H1 (cell line): ENCODE measurements at regions not wholly inside any gene's neighbourhood (a gene's known extent, or its start where the extent isn't known, plus 50 kb on each side); places are given as distances from the start of the nearest gene placed in this dataset.

Experiments
- CTCF ChIA-PET: fragments of 300-600 bp; sonication (Branson Sonifier 250); formaldehyde crosslinking; loops from one replicate; lab custom pipeline; 2021; ENCODE audit not compliant: partially characterized antibody; lab: Charles Lee
- POLR2A ChIA-PET: fragments of 300-600 bp; sonication (Branson Sonifier 250); formaldehyde crosslinking; loops from one replicate; lab custom pipeline; 2021; ENCODE audit warnings: inconsistent platforms; ENCODE audit not compliant: partially characterized antibody; lab: Charles Lee
- DNase-seq, 2 experiments: peaks; one replicate each; pipeline versions ENCODE4 v3.0.0 to v3.0.0-alpha.2; 2010 to 2022; ENCODE audit warnings: low spot score in 2 of 2, low read depth in 1 of 2, mixed read lengths in 1 of 2
- FAIRE-seq: peaks from 2 replicates; lab custom pipeline; 2011; peaks lifted over from hg19 to GRCh38; lab: Jason Lieb, UNC
- H2AFZ ChIP-seq: 2 replicates; pipeline ENCODE4 v1.8.1; 2012; ENCODE audit warnings: low read length, inconsistent platforms
- H2AK5ac ChIP-seq: 2 replicates; pipeline ENCODE4 v1.6.1; 2013; ENCODE audit warnings: low read depth, low read length
- H2BK120ac ChIP-seq: replicated peaks from 2 replicates; pipeline ENCODE3; 2013; ENCODE audit warnings: low read depth, low read length, inconsistent platforms
- H2BK12ac ChIP-seq: 2 replicates; pipeline ENCODE4 v1.6.1; 2013; ENCODE audit warnings: low read depth, low read length
- H2BK15ac ChIP-seq: 2 replicates; pipeline ENCODE4 v1.6.1; 2013; ENCODE audit warnings: low read length
- H2BK20ac ChIP-seq: 2 replicates; pipeline ENCODE4 v1.6.1; 2013; ENCODE audit warnings: low read length
- H2BK5ac ChIP-seq: 2 replicates; pipeline ENCODE4 v1.6.1; 2013; ENCODE audit warnings: low read depth, low read length
- H3K14ac ChIP-seq: 2 replicates; pipeline ENCODE4 v1.6.1; 2013; ENCODE audit warnings: inconsistent platforms; ENCODE audit not compliant: insufficient read length
- H3K18ac ChIP-seq: 2 replicates; pipeline ENCODE4 v1.6.1; 2013; ENCODE audit warnings: low read length; ENCODE audit errors: extremely low read depth
- H3K23ac ChIP-seq: 2 replicates; pipeline ENCODE4 v1.6.1; 2013; ENCODE audit warnings: inconsistent platforms; ENCODE audit not compliant: insufficient read length
- H3K23me2 ChIP-seq: 2 replicates; pipeline ENCODE4 v1.6.1; 2013; ENCODE audit warnings: low read depth, low read length
- H3K27ac ChIP-seq: 2 replicates; pipeline ENCODE4 v1.6.1; 2011; ENCODE audit warnings: low read depth, low read length, inconsistent platforms
- H3K27me3 ChIP-seq, 4 experiments: replicated peaks in 1 of 4; 1 replicate in 1 of 4; 2 replicates in 3 of 4; pipeline versions ENCODE4 v1.6.1 to v1.8.1; 2011 to 2013; ENCODE audit warnings: low read length in 3 of 4, mild to moderate bottlenecking in 3 of 4, inconsistent platforms in 2 of 4, mixed read lengths in 2 of 4, moderate library complexity in 1 of 4; ENCODE audit not compliant: control insufficient read depth in 3 of 4, insufficient read depth in 3 of 4; ENCODE audit errors: extremely low read depth in 1 of 4
- H3K36me3 ChIP-seq, 4 experiments: 2 replicates each; pipeline versions ENCODE4 v1.6.1 to v1.8.1; 2011 to 2013; ENCODE audit warnings: mild to moderate bottlenecking in 4 of 4, low read length in 3 of 4, moderate library complexity in 2 of 4, control low read depth in 1 of 4, inconsistent platforms in 1 of 4; ENCODE audit not compliant: insufficient read depth in 4 of 4, control insufficient read depth in 2 of 4
- H3K4ac ChIP-seq: replicated peaks from 2 replicates; pipeline ENCODE3; 2013; ENCODE audit warnings: low read length, low read depth, mixed read lengths, inconsistent platforms; ENCODE audit not compliant: insufficient read length
- H3K4me1 ChIP-seq, 4 experiments: replicated peaks in 1 of 4; 1 replicate in 1 of 4; 2 replicates in 3 of 4; pipeline versions ENCODE4 v1.6.1 to v1.8.1; 2011 to 2013; ENCODE audit warnings: low read length in 3 of 4, inconsistent platforms in 2 of 4, mixed read lengths in 1 of 4; ENCODE audit not compliant: insufficient read depth in 4 of 4, control insufficient read depth in 3 of 4
- H3K4me2 ChIP-seq, 2 experiments: 2 replicates each; pipeline versions ENCODE4 v1.6.1 to v1.8.1; 2011 to 2013; ENCODE audit warnings: low read depth in 2 of 2, low read length in 2 of 2, control low read depth in 1 of 2, inconsistent platforms in 1 of 2, mild to moderate bottlenecking in 1 of 2; ENCODE audit not compliant: insufficient read depth in 1 of 2
- H3K4me3 ChIP-seq, 4 experiments: fragments of 200-600, 300-600 bp in 1 of 4; sonication (generic), shearing (Covaris generic), sonication (Bioruptor Twin) in 1 of 4; 2 replicates each; pipeline versions ENCODE4 v1.5.1 to v1.8.1; 2011 to 2016; ENCODE audit warnings: low read length in 4 of 4, low read depth in 3 of 4, control low read depth in 2 of 4, inconsistent platforms in 2 of 4, mild to moderate bottlenecking in 2 of 4, mixed read lengths in 1 of 4, moderate library complexity in 1 of 4; ENCODE audit not compliant: insufficient read depth in 2 of 4; ENCODE audit errors: extremely low read depth in 1 of 4
- H3K56ac ChIP-seq: replicated peaks from 2 replicates; pipeline ENCODE3; 2013; ENCODE audit warnings: low read depth, mild to moderate bottlenecking, mixed read lengths, low read length, inconsistent platforms; ENCODE audit not compliant: insufficient read length
- H3K79me1 ChIP-seq: 2 replicates; pipeline ENCODE4 v1.6.1; 2013; ENCODE audit warnings: low read depth, low read length, control low read depth
- H3K79me2 ChIP-seq, 2 experiments: 2 replicates each; pipeline versions ENCODE4 v1.6.1 to v1.8.1; 2012 to 2013; ENCODE audit warnings: low read length in 2 of 2, mild to moderate bottlenecking in 2 of 2, inconsistent platforms in 1 of 2; ENCODE audit not compliant: insufficient read depth in 2 of 2, control insufficient read depth in 1 of 2
- H3K9ac ChIP-seq, 4 experiments: replicated peaks in 1 of 4; 1 replicate in 1 of 4; 2 replicates in 3 of 4; pipeline versions ENCODE4 v1.6.1 to v1.8.1; 2011 to 2013; ENCODE audit warnings: low read depth in 3 of 4, low read length in 3 of 4, control low read depth in 2 of 4, mild to moderate bottlenecking in 2 of 4, moderate library complexity in 2 of 4, inconsistent platforms in 1 of 4; ENCODE audit errors: extremely low read depth in 1 of 4
- H3K9me3 ChIP-seq, 2 experiments: 2 replicates each; pipeline versions ENCODE4 v1.6.1 to v1.8.1; 2012 to 2013; ENCODE audit warnings: mild to moderate bottlenecking in 2 of 2, moderate library complexity in 2 of 2, control low read depth in 1 of 2, inconsistent platforms in 1 of 2, low read depth in 1 of 2, low read length in 1 of 2, mixed read lengths in 1 of 2; ENCODE audit not compliant: insufficient read depth in 2 of 2
- H4K20me1 ChIP-seq, 2 experiments: replicated peaks in 1 of 2; 2 replicates each; pipeline versions ENCODE3 to v1.8.1; 2011 to 2013; ENCODE audit warnings: inconsistent platforms in 2 of 2, low read length in 2 of 2, mild to moderate bottlenecking in 1 of 2; ENCODE audit not compliant: insufficient read depth in 2 of 2, control insufficient read depth in 1 of 2
- H4K5ac ChIP-seq: 2 replicates; pipeline ENCODE4 v1.6.1; 2013; ENCODE audit warnings: low read length, low read depth, mixed read lengths, inconsistent platforms; ENCODE audit not compliant: insufficient read length
- H4K8ac ChIP-seq: 2 replicates; pipeline ENCODE4 v1.8.0; 2013; ENCODE audit warnings: mild to moderate bottlenecking, moderate library complexity, low read length, inconsistent platforms; ENCODE audit not compliant: insufficient read depth; ENCODE audit errors: extremely low read depth
- H4K91ac ChIP-seq: replicated peaks from 2 replicates; pipeline ENCODE3; 2013; ENCODE audit warnings: low read length, mixed read lengths, inconsistent platforms; ENCODE audit not compliant: insufficient read length
- BACH1 ChIP-seq: IDR thresholded peaks from 2 replicates; pipeline ENCODE4 v1.6.1; 2012; ENCODE audit warnings: low read length, improper control_type of control experiment
- CEBPB ChIP-seq: IDR thresholded peaks from 2 replicates; pipeline ENCODE4 v1.6.1; 2012; ENCODE audit warnings: low read depth, low read length
- CREB1 ChIP-seq: IDR thresholded peaks from 2 replicates; pipeline ENCODE4 v1.6.1; 2012; ENCODE audit warnings: inconsistent platforms
- CTBP2 ChIP-seq: IDR thresholded peaks from 2 replicates; pipeline ENCODE4 v1.7.0; 2011; ENCODE audit warnings: borderline replicate concordance, mild to moderate bottlenecking, moderate library complexity, mixed read lengths, low read length; ENCODE audit not compliant: insufficient read depth, insufficient read length
- EGR1 ChIP-seq: IDR thresholded peaks from 2 replicates; pipeline ENCODE4 v1.6.1; 2011; ENCODE audit warnings: low read depth, low read length, borderline replicate concordance
- JUN ChIP-seq: IDR thresholded peaks from 2 replicates; pipeline ENCODE4 v1.6.1; 2011; ENCODE audit warnings: low read depth, mild to moderate bottlenecking, improper control_type of control experiment, low read length
- NANOG ChIP-seq: IDR thresholded peaks from 2 replicates; pipeline ENCODE4 v1.6.1; 2011; ENCODE audit warnings: low read length, low read depth, mild to moderate bottlenecking, inconsistent platforms; ENCODE audit not compliant: insufficient read depth, poor library complexity, severe bottlenecking
- RFX5 ChIP-seq: IDR thresholded peaks from 2 replicates; pipeline ENCODE4 v1.6.1; 2011; ENCODE audit warnings: low read depth, low read length, improper control_type of control experiment, borderline replicate concordance
- SP1 ChIP-seq: IDR thresholded peaks from 2 replicates; pipeline ENCODE4 v1.6.1; 2011; ENCODE audit warnings: low read depth, low read length
- TCF12 ChIP-seq: IDR thresholded peaks from 2 replicates; pipeline ENCODE4 v1.6.1; 2011; ENCODE audit warnings: low read depth, mild to moderate bottlenecking, low read length
- WGBS, 2 experiments: shearing (Covaris generic) in 1 of 2; methylation state at CpG; one replicate each; pipeline versions ENCODE4 v1.1.6 to v1.1.7; 2013 to 2015; ENCODE audit warnings: low lambda C conversion rate in 2 of 2, mixed read lengths in 2 of 2, inconsistent platforms in 1 of 2, low coverage in 1 of 2, missing lambda C conversion rate in 1 of 2; ENCODE audit not compliant: insufficient replicate concordance in 2 of 2, insufficient coverage in 1 of 2, insufficient read length in 1 of 2; ENCODE audit errors: extremely low coverage in 1 of 2, missing lambda C conversion rate in 1 of 2; 5-methylcytosine and 5-hydroxymethylcytosine counted together

GRCh38 chr14:101004176-101004575 lies 100.7 kb upstream of the RTL1 start:
- FAIRE-seq (no peak), DNase-seq (no peak)
- no peak overlapping the region for H3K56ac ChIP-seq
- H2AFZ ChIP-seq: no peak overlapping the region
- no peak overlapping the region for H2BK120ac ChIP-seq
- no peak overlapping the region for H2BK12ac ChIP-seq
- H2BK20ac ChIP-seq: no peak overlapping the region
- H3K79me2 ChIP-seq: no peaks in the 10 kb centered on the region
- no peak overlapping the region for H3K9ac ChIP-seq
- no peak overlapping the region for H3K14ac ChIP-seq
- H2BK5ac ChIP-seq: no peak overlapping the region
- no peaks in the 10 kb centered on the region for H3K9me3 ChIP-seq
- no peaks in the 10 kb centered on the region for H3K4me1 ChIP-seq
- no peak overlapping the region for H2BK15ac ChIP-seq
- no peak overlapping the region for H2AK5ac ChIP-seq
- CTCF ChIA-PET: no interaction called here
- H3K23me2 ChIP-seq: no peaks in the 10 kb centered on the region
- H3K27me3 ChIP-seq: no peaks in the 10 kb centered on the region
- H3K36me3 ChIP-seq: no peaks in the 10 kb centered on the region
- no peak overlapping the region for H4K8ac ChIP-seq
- no peaks in the 10 kb centered on the region for H3K79me1 ChIP-seq
- WGBS, 2 experiments: 82% methylated on average over 9 of the region's 9 CpGs; no CpG with 5 or more reads in 1 of the 2 experiments
- no peak overlapping the region for H4K5ac ChIP-seq
- no peak overlapping the region for H3K4me2 ChIP-seq
- no peak overlapping the region for H3K27ac ChIP-seq
- H3K4ac ChIP-seq: no peak overlapping the region
- H4K20me1 ChIP-seq: no peaks in the 10 kb centered on the region
- no peak for TF ChIP-seq BACH1
- TF ChIP-seq CEBPB: no peak
- no peak for TF ChIP-seq NANOG
- TF ChIP-seq CREB1: no peak
- no peak for TF ChIP-seq RFX5
- no peak for TF ChIP-seq CTBP2
- TF ChIP-seq TCF12: no peak
- no peak for TF ChIP-seq EGR1
- TF ChIP-seq SP1: no peak
- TF ChIP-seq JUN: no peak
- TF ChIP-seq, all 59 proteins: peak for 0
- no peak overlapping the region for H4K91ac ChIP-seq
- POLR2A ChIA-PET: no interaction called here
- no peak overlapping the region for H3K18ac ChIP-seq
- H3K23ac ChIP-seq: no peak overlapping the region
- no peak overlapping the region for H3K4me3 ChIP-seq
